ENCODE measurements at regions not wholly inside any gene's neighbourhood (a gene's known extent, or its start where the extent isn't known, plus 50 kb on each side); places are given as distances from the start of the nearest gene placed in this dataset.

DNA sequence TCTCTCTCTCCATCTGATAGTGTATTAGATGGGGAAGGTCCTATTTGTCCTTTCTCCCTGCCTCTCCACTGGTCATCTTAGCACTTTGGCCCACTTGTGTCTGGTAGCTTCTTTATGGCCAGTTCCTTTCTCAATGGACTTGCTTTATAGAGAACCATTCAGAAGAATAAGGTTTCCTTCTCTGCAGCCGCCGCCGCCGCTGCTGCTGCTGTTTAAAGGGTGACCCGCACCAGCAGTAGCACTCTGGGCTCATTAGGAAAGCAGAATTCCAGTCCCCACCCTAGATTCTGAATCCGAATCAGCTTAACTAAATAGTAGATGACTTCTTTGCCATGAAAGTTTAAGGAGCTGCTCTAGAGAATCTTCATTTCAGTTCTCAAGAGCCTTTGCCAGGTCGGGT, 490.2 kb downstream of the FOXO1 start:
- Mint-ChIP-seq H3K4me3 (no peak overlapping the region), H3K27ac (no peak overlapping the region), H3K36me3 (ENCODE audit: low read depth) (no peaks in the 10 kb centered on the region), H3K4me1 (peaks cover 11% of the 10 kb centered on the region), H3K27me3 (ENCODE audit: insufficient read depth, low read depth, poor library complexity) (peaks cover 5% of the 10 kb centered on the region), H3K9me3 (no peaks in the 10 kb centered on the region)
- no peak overlapping the region for H3K27ac ChIP-seq (ENCODE audit: low read depth)
- 0 out of 2 replicates have a peak, but pooled peaks cover 3% of the 10 kb centered on the region for H3K9me2 ChIP-seq (ENCODE audit: insufficient read depth)
- H3K36me3 ChIP-seq (ENCODE audit: insufficient read depth), result no peaks in the 10 kb centered on the region
- no peaks in the 10 kb centered on the region for H3F3A ChIP-seq (replicated peaks; ENCODE audit: low read depth)
- H2AFZ ChIP-seq, result no peak overlapping the region
- TF ChIP-seq ZNF462 (CRISPR knock-in tag; IDR thresholded peaks at IDR 0.05) (no peak), ZNF331 (CRISPR knock-in tag; IDR thresholded peaks at IDR 0.05; ENCODE audit: low read depth) (no peak), NANOG (IDR thresholded peaks at IDR 0.05; ENCODE audit: borderline replicate concordance) (no peak), STAT1 (IDR thresholded peaks at IDR 0.05; ENCODE audit: unreplicated experiment) (no peak), ZNF114 (CRISPR knock-in tag; IDR thresholded peaks at IDR 0.05) (no peak), CREB1 (CRISPR knock-in tag; IDR thresholded peaks at IDR 0.05; ENCODE audit: low read depth) (no peak), EZH2 (IDR thresholded peaks at IDR 0.05; ENCODE audit: low read depth, unreplicated experiment) (no peak), ETS1 (IDR thresholded peaks at IDR 0.05) (no peak), POLR2AphosphoS5 (IDR thresholded peaks at IDR 0.05; ENCODE audit: low read depth) (no peak), JUNB (IDR thresholded peaks at IDR 0.05; ENCODE audit: unreplicated experiment) (no peak), EZH2phosphoT487 (IDR thresholded peaks at IDR 0.05; ENCODE audit: unreplicated experiment) (no peak)
- TF ChIP-seq, protein P1, sequence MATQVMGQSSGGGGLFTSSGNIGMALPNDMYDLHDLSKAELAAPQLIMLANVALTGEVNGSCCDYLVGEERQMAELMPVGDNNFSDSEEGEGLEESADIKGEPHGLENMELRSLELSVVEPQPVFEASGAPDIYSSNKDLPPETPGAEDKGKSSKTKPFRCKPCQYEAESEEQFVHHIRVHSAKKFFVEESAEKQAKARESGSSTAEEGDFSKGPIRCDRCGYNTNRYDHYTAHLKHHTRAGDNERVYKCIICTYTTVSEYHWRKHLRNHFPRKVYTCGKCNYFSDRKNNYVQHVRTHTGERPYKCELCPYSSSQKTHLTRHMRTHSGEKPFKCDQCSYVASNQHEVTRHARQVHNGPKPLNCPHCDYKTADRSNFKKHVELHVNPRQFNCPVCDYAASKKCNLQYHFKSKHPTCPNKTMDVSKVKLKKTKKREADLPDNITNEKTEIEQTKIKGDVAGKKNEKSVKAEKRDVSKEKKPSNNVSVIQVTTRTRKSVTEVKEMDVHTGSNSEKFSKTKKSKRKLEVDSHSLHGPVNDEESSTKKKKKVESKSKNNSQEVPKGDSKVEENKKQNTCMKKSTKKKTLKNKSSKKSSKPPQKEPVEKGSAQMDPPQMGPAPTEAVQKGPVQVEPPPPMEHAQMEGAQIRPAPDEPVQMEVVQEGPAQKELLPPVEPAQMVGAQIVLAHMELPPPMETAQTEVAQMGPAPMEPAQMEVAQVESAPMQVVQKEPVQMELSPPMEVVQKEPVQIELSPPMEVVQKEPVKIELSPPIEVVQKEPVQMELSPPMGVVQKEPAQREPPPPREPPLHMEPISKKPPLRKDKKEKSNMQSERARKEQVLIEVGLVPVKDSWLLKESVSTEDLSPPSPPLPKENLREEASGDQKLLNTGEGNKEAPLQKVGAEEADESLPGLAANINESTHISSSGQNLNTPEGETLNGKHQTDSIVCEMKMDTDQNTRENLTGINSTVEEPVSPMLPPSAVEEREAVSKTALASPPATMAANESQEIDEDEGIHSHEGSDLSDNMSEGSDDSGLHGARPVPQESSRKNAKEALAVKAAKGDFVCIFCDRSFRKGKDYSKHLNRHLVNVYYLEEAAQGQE (IDR thresholded peaks at IDR 0.05; ENCODE audit: unreplicated experiment), result no peak
- TF ChIP-seq, protein P2, sequence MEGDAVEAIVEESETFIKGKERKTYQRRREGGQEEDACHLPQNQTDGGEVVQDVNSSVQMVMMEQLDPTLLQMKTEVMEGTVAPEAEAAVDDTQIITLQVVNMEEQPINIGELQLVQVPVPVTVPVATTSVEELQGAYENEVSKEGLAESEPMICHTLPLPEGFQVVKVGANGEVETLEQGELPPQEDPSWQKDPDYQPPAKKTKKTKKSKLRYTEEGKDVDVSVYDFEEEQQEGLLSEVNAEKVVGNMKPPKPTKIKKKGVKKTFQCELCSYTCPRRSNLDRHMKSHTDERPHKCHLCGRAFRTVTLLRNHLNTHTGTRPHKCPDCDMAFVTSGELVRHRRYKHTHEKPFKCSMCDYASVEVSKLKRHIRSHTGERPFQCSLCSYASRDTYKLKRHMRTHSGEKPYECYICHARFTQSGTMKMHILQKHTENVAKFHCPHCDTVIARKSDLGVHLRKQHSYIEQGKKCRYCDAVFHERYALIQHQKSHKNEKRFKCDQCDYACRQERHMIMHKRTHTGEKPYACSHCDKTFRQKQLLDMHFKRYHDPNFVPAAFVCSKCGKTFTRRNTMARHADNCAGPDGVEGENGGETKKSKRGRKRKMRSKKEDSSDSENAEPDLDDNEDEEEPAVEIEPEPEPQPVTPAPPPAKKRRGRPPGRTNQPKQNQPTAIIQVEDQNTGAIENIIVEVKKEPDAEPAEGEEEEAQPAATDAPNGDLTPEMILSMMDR (conservative IDR thresholded peaks at IDR 0.05; ENCODE audit: low read depth in 2 of 2), result no peak
- peaks cover 9% of the 10 kb centered on the region for H3K27me3 ChIP-seq (ENCODE audit: insufficient read depth)
- no peak overlapping the region for H3K4me3 ChIP-seq
- peaks cover 9% of the 10 kb centered on the region for H3K4me1 ChIP-seq (ENCODE audit: insufficient read depth)
- DNase-seq (ENCODE audit: low spot score), result no peak
- H4K20me1 ChIP-seq (replicated peaks; ENCODE audit: insufficient read depth), result no peaks in the 10 kb centered on the region
- H3K4me2 ChIP-seq, result no peak overlapping the region
- no peaks in the 10 kb centered on the region for H3K79me2 ChIP-seq (replicated peaks; ENCODE audit: insufficient read depth)
- ATAC-seq, result no peak

Measured in GM23338 (cell line).